Suppressor macrophage (primary cell): ENCODE measurements at regions not wholly inside any gene's neighbourhood (a gene's known extent, or its start where the extent isn't known, plus 50 kb on each side); places are given as distances from the start of the nearest gene placed in this dataset.
"Not testable (repeated sequence)": the region's sequence is repeated elsewhere in the genome, so short reads cannot be mapped to it uniquely, and the experiment has no call there.

Experiments
- DNase-seq, 4 experiments: peaks; one replicate each; pipeline ENCODE4 v3.0.0-alpha.2; 2020 to 2022

- no peak for DNase-seq
Measured at GRCh38 chr5:174901336-174901735, 177.0 kb downstream of the MSX2 start.

- peak in 1 of 4 experiments; percentile 5 for DNase-seq
Measured at GRCh38 chr5:174900240-174900865, 176.0 kb downstream of the MSX2 start.

DNA sequence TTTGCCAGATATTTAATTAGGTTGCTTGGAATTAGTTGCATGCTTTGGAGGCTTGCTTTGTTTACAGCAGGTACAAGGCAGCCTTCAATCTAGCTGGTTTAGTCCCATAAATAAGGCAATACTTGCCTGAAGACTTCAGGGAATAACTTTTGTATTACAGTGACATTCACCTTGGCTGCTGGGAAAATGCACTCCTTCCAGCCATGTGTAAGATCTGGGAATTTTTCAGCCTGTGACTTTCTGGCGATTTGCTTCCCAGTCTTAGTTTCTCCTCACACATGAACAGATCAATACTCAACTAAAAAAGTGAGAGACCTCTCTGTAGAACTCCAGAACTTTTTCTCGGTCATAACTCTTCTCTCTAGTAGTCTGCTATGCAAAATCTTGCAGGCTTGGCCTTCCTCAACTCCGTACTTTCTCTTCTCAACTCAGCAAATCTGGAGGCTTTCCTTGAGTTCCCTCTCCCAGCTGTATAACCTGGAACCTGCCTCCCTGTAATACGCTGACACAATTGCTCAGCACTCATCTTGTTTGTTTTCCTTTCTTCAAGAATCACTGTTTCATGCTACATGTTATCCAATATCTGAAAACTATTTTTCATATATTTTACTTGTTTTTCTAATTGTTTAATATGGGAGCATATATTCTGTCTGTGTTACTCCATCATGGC lies 173.0 kb downstream of the MSX2 start:
- DNase-seq: no peak

GRCh38 chr5:174895360-174895759 lies 171.0 kb downstream of the MSX2 start:
- no peak for DNase-seq

GRCh38 chr5:174892742-174893141 lies 168.4 kb downstream of the MSX2 start:
- DNase-seq: no peak

DNA sequence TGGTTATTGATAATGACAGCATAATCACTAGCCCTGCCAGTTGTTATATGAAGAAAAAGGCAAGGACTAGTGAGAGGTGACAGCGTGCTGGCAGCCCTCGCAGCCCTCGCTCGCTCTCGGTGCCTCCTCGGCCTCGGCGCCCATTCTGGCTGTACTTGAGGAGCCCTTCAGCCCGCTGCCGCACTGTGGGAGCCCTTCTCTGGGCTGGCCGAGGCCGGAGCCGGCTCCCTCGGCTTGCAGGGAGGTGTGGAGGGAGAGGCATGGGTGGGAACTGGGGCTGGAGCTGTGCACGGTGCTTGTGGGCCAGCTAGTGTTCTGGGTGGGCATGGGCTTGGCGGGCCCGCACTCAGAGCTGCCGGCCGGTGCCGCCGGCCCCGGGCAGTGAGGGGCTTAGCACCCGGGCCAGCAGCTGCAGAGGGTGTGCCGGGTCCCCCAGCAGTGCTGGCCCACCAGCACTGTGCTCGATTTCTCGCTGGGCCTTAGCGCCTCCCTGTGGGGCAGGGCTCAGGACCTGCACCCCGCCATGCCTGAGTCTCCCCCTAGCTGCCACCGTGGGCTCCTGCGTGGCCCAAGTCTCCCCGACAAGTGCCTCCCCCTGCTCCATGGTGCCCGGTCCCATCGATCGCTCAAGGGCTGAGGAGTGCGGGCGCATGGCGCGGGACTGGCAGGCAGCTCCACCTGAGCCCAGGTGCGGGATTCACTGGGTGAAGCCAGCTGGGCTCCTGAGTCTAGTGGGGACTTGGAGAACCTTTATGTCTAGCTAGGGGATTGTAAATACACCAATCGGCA lies 156.2 kb downstream of the MSX2 start:
- DNase-seq: not testable (repeated sequence)

GRCh38 chr5:174877987-174878386 lies 153.6 kb downstream of the MSX2 start:
- no peak for DNase-seq

DNA sequence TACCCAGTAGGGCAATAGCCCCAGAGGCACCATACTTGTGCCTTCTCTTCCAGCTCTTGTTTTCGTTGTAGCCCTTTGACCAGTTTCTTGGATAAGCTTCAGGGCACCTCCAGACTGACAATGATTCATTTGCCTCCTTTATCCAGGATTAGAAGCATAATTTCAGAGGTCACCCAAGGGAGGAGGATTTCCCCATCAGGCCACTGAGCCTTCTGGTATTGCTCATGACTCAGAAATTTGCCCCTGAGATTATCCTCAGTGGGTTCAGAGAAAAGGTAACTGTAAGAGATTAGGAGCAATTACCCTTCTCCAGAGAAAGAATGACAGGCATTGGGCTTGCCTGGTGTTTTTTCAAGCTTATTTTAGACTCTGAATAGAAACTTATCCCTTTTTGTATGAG lies 147.9 kb downstream of the MSX2 start:
- DNase-seq: no peak

DNA sequence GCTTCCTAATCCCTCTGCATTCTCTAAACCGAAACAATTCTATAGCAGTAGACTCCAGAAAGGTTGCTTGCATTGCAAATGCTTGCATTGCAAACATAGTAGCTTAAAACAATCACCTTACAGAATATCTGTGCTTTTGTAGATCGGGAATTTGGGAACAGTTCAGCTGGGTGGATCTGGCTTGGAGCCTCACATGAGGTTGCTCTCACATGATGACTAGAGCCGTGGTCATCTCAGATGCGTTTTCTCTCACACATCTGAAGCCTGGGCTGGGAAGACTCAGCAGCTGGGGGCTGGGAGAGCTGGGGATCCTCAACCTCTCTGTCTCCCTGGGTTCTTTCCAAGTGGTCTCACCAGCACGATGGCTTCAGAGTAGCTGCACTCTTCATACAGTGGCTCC lies 127.8 kb downstream of the MSX2 start:
- no peak for DNase-seq

- no peak for DNase-seq
Measured at GRCh38 chr5:174850565-174851169, 126.3 kb downstream of the MSX2 start.

DNA sequence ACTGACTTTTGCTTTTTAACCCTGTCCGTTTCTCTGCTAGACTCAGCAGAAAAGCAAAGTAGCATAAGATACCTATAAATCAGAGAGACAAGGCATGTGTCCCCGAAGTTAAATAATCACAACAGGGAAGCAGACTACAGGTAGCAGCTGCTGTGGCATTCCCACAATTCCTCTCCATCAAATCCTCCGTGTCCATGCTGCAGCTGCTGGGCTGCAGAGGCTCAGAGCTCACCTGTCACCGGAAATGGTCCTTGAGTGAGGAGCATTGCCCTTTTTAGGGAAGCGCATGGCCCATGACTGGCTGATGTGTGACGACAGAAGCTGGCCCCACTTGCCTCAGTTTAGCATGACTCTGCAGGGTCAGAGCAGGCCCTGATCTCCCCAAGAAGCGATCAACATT lies 125.0 kb downstream of the MSX2 start:
- DNase-seq: no peak

DNA sequence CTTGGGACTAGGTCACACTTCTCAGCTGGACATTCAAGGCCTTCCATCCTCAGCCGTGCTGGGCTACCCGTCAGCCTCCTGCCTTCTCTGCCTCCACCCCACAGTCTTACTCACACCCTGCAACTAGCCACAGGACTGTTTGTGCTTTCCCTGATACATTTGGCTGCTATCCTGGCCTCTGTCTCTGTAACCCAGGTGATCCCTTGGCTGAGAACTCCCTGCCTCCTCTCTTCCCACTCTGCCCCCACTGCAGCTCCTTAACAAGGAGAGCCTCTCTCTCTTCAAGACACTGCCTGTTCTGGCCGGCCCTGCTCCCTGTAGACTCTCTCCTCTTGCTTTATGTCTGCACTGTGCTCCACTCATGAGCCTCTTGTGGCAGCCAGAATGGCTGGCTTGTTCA lies 120.6 kb downstream of the MSX2 start:
- DNase-seq: no peak

DNA sequence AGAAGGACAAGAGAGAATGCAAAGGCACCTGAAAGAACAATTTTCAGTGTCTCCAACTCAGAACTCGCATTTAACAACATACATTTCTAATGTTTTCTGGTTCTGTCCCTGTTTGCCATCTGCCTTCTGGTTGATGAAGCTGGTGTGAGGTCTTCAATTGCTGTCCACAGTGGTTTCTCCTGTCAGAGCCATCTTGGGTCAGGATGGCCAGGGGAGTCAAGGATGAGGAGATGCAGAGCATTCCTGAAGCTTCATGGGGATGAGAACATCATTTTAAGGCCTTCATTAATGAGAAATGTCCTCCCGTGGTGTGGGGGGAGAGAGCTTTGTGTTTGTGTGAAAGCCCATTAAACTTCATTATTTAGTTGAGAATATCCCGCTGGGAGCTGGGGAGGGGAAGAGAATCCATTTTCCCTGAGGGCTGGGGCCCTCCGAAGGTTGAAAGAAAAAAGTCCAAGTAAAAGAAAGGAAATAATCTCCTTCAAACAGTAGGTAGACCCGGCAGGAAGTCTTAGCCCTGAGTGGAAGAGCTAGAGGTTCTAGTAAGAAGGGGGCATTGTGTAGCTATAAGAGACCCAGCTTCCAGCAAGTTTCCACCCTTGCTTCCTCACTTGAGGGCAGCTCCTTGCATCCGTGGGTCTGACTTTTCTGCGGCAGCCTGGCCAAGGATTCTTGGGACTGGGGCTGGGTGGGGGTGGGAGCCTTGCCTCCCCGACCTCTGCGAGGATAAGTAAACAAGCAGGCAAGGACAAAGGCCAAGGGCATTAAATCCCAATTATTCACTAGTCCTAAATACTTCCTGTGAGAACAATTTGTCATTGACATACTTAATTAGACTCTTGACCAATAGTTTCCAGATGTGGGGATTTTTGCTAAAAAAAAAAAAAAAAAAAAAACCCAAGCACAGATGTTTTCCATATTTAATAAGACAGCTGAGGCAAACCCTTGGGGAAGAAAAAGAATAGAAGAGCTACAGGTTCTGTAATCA lies 119.2 kb downstream of the MSX2 start:
- DNase-seq: no peak

DNA sequence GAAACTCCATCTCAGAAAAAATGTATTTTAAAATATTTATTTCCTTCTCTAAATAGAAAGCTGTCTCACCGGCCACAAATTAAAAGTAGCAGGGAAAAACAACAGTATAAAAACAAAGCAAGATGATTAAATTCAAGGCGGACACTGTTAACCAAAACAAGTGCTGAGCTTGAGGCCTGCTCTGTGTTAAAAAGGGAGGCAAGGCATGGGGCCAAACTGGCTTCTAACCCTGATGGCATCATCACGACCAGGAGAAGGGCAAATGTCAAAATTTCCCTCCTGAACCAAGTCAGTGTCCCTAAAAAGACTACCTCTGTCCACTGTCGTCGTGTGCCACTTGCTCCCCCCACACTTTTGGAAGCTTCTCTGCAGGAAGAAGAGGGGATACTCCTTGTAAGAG lies 116.1 kb downstream of the MSX2 start:
- no peak for DNase-seq

DNA sequence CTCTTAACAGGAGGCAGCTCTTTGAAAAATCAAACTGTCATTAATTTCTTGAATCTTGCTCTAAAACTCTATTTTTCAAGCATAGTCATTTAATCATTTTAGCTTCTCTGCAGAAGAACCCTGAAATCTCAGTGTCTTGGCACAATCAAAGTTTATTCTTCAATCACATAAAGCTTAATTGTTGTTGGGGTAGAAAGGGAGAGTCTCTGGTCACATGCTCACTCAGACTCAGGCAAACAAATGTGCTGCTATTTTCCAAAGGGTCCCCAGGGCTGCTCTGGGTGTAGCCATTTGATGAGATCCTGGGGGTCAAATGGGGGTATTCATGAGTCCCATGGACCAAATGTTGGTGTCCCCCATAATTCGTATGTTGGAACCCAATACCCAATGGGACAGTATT lies 114.8 kb downstream of the MSX2 start:
- no peak for DNase-seq

GRCh38 chr5:174837919-174838902 lies 113.8 kb downstream of the MSX2 start:
- peak in 1 of 4 experiments; percentile 5 for DNase-seq

- no peak for DNase-seq
Measured at GRCh38 chr5:174834081-174834480, 109.7 kb downstream of the MSX2 start.

GRCh38 chr5:174832811-174833210 lies 108.4 kb downstream of the MSX2 start:
- no peak for DNase-seq

DNA sequence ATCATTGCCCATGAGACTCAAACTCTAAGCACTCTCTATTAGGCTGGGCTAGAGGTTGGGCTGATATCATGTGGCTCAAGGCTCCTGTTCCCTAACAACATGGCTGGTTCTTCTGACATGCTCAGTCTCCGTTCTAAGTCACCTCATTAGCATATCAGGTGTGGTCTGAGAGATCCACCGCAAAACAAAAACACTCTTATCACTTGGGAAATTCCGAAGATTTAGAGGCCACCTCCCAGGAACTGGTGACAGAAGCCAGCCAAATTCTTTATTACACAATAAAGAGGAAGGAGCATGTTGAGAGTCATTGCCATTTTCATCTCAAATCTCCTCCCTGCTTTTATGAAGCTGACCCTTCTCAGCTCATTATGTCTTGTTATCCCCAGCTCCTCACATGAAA lies 107.6 kb downstream of the MSX2 start:
- no peak for DNase-seq

GRCh38 chr5:174831031-174831660 lies 106.8 kb downstream of the MSX2 start:
- no peak for DNase-seq

GRCh38 chr5:174829511-174829864 lies 105.1 kb downstream of the MSX2 start:
- DNase-seq: no peak
